Anterior cingulate cortex (tissue), 58 donors: ENCODE measurements at regions not wholly inside any gene's neighbourhood (a gene's known extent, or its start where the extent isn't known, plus 50 kb on each side); places are given as distances from the start of the nearest gene placed in this dataset.
A peak's percentile ranks its signal among the peaks of the same experiment; 100 is the strongest.

Experiments
- DNase-seq, 58 donors: peaks; one replicate each; lab custom pipeline; 2025; lab: John Stamatoyannopoulos, UW

DNA sequence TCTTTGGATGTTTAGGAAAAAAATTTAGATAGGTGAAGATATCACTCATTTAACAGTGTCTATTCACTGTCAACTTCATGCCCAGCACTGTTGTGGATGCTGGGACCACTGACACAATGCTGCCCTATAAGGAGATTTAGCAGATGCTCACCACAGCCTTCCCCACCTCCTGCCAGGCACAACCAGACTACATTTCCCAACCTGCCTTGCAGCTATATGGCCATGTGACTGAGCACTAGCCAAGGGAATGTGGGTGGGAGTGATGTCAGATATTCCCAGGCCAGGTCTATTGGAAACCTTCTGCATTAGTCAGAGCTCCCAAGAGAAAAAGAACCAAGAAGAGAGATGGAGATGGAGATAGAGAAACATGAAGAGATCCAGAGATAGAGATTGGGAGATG lies 302.6 kb upstream of the TAS2R1 start:
- DNase-seq, result no peak

DNA sequence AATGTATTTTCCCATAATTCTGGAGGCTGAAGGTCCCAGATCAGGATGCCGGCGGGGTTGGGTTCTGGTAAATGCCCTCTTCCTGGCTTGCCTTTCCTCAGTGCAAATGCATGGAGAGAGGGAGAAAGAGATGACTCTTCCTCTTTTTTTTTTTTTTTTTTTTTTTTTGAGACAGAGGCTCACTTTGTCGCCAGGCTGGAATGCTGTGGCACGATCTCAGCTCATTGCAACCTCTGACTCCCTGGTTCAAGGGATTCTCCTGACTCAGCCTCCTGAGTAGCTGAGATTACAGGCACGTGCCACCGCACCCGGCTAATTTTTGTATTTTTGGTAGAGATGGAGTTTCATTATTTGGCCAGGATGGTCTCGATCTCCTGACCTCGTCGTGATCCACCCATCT lies 300.0 kb upstream of the TAS2R1 start:
- no peak for DNase-seq

DNA sequence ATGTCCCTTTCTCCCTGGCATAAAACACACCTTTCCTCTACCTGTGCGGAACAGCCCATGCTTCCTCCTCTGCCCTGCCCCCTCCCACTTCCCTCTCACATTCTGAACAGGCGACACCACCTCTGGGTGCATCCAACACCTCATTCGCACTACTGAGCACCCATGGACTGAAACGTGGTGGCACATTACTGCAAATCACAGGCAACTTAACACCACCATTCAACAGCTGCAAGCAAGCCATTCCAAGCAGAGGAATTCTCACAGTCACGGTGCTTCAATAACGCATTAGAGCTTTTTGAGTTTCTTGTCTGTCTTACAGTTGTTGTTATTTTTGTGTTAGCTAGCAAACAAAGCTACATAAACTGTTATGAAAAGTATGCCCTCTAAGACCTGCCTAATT lies 298.2 kb upstream of the TAS2R1 start:
- no peak for DNase-seq

DNA sequence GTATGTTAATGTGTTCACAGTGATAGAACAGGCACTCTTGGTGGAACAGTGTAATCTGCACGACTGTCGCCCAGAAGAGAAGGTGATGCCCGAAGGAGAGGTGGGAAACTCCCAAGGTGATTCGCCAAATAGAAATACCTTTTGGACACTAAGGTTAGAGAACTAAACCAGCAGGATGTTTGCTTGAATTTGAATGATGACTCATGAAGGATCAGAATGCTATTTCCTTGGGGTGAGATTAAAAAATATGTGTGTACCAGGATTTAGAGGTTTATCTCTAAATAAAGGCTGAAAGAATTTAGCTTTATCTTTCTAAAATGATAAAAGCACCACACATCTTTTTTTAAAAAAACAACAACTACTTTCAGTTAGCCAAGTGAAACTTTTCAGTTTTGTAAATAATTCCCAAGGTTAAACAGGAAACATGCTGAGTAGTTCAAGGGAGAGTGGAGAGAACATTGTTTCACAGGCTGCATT lies 297.4 kb upstream of the TAS2R1 start:
- DNase-seq, result no peak

DNA sequence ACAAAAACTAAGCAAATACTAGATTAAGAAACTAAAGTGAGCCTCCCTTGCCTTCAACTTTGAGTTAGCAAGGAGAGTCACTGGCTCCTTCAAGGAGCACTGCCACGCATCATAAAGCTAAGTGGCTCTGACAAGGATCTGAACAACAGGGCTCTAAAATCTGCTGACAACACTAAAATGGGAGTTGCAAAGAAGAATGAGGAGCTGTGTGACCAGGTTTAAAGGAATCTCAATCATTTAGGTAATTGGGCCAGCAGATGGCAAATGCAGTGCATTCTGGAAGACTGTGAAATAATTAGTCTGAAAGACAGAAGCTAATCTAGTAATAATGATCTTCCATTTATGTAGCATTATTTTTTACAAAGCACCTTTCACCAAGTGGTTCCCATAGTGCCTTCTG lies 297.0 kb upstream of the TAS2R1 start:
- no peak for DNase-seq

DNA sequence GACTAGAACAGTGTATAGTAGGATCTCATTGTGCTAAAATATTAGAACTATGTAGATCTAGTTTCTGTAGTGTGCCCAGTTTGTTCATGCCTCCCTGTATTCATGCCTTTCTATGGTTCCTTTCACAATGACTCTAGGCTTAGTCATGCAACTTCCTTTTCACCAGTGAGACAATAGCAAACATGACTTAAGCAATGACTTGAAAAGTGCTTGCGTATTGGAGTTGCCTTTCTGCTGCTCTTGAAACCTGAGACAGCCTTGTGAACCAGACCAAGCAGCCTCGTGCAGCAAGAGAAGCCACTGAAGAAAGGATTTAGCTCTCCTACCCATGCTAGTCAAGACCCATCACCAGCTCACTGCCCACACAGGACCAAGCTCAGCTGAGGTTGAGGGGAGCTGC lies 294.5 kb upstream of the TAS2R1 start:
- peak in 1 of 58 donors; percentile 10 for DNase-seq

DNA sequence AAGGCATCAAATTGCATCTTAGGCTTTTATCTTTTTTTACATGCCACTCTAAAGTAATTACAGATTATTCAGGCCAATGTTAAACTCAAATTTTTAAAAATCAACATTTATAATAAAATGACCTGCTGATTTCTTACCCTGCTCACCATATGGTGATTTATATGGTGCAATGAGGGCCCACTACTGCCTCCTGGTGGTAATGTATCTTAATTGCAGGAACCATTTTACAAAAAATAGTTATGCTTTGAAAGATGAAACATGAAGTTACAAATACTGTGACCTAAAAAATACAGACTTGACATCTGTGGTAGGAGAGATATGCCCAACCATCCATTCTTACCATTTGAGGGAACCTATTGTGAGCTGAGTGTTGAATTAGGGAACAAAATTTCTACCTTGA lies 292.6 kb upstream of the TAS2R1 start:
- no peak for DNase-seq

DNA sequence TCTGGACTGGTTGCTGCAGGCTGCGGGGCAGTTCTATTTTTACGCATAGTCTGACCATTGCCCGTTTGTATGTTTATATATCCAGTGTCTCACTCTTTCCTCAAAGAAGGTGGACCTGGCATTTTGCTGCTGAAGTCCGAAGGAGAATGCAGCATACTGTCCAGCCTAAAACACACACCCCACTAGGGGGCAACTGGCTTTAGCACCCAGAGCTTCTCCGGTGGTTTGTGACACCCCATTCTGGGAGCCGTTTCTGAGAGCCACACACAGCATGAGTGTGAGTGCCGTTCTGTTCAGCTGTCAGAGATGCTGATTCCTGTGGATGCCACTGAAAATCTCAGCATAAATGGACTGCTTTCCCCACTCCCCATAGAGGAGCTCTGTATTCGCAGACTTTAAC lies 290.5 kb upstream of the TAS2R1 start:
- no peak for DNase-seq

DNA sequence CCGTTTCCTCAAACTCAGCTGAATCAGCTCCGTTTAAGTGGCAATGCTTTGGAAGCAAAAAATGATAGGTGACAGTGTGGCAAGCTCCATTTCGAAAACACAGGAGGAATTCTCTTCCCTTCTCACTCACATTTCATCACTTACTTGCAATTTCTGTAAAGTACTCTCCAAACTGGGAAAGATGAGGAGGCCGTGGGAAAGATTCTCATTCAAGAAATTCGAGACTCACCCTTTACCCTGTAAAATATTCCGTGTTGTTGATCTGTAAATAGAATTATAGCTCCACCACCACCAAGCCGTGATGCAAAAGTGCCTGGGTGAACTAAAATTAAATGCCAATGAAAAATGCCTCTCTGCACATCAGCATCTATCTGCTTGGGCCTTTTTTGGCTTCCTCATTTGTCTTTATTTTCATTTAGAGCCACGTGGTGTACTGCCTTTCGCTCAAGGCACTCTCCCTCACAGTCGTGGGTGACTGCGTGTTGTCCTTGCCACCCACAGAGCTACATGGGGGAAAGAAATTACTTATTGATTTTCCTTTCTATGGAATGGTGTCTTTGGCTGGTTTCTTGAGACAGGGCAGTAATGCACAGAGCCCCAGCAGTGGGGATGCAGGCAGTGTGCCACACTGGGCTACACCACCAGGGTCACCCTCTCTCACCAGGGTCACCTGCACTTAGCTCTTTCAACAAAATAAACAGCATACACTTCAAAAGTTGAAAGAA lies 289.3 kb upstream of the TAS2R1 start:
- no peak for DNase-seq

DNA sequence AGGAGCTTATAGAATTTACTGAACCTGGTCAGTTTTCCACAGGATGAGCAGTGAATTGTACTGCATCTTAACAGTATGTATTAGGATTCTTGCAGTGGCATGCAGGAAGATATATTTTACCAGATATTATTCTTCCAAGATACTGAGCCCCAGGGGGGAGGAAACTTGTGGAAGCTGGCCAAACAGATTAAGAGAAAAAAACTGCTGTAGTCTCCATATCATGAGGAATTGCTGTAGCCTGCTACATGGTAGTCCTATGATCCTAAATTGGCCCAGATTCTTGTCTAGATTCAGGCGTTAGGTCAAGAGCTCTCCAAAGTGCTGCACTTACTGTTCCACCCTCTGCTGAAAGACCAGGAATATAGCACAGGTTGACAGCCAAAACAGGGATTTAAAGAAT lies 275.5 kb upstream of the TAS2R1 start:
- no peak for DNase-seq

DNA sequence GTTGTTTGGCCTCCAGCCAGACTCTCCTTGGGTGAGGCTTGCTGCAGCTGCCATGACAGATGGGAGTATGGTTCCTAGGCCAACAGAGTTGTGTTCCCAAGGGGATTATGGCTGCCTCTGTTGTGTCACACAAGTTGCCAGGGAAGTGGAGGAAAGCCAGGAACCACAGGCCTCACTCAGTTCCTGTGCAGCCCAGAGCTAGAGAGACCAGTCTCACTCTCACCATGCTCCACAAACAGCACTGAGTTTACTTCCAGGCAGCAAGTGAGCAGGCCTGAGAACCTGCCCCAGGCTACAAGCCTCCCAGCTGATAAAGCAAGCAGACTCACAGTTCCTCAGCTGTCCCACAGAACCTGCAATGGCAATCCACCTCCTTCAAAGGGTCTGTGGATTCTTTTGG lies 273.6 kb upstream of the TAS2R1 start:
- DNase-seq, result no peak

DNA sequence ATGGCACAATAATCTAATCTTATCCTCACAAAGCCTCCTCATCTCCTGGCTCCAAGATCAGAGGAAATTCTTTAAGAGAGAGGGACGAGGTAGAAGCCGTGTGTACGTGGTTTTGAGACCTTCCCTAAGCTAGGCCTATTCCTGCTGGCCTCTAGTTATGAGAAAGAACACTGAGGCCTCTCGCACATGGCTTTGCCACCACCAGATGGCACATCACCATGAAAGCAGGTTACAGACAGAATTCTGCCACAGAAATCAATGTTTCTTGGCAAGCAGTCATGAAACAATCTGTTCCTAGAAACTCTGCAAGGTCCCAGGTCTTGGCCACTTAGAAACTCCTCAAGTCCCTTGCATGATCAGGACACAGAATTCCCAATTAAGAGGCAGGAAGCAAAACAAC lies 268.2 kb upstream of the TAS2R1 start:
- DNase-seq, result peak in 18 of 58 donors; percentile 1 to 37 (median 9)

DNA sequence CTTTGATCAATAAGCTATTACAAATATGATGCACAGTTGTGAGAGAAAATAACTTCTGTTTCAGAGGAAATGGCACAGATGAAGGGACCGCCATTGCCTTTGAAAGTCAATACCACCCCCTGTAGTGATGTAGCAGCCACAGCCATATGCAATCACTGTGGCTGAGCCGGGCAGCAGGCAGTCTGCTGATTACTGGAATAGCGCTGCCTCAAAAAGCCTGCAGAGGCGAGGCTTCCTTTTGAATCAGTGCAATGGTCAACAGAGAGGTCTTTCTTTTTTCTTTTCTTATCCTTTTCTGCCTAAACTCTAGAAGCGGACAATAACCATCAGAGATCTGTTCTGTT lies 265.1 kb upstream of the TAS2R1 start:
- no peak for DNase-seq

DNA sequence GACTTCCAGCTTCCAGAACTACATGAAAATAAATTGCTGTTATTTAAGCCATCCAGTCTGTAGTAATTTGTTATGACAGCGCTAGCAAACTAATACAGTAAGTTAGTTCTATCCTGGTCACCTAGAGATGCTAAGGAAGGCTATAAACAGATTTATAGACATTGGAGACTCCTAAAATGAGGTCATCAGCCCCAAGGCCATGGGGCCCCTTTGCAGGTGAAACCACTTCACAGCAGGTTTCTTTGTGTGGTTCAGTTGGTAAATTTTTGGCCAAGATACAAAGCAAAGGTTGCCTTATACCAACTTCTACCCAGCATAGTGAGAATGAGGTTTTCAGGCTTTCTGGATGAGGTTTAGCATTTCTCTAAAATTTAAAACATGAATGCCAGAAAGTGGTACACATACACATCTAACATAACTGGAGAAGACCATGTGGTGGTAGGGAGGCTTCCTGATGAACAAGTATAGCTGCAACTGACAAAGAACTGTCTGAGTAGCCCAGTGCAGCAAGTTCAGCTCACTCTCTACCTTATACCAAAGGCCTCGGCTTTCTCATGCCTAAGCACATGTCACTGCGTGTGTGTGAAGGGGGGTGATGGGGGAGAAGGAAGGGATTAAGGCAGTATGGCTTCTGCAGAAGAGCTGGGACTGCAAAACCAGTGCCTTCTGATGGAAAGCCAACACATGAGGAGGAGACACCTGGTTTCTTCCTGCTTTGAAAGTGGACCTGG lies 264.6 kb upstream of the TAS2R1 start:
- DNase-seq, result no peak

DNA sequence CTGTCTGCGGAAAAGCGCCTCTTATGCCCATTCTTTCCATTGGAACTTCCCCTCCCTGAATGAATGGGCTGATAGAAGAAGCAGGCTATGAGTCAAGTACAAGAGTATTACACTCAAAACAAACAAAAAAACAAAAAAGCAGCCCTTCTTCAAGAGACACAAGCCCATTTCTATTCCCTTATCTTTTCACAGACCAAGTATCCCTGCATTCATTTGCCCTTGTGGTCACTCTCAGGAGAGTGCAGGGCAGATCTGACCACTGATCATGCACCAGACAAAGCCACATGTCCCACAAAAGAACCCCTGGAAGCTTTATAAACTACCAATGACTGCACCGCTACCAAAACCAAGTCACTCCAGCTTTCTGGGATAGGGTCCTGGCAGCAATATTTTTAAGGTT lies 262.5 kb upstream of the TAS2R1 start:
- DNase-seq, result no peak

DNA sequence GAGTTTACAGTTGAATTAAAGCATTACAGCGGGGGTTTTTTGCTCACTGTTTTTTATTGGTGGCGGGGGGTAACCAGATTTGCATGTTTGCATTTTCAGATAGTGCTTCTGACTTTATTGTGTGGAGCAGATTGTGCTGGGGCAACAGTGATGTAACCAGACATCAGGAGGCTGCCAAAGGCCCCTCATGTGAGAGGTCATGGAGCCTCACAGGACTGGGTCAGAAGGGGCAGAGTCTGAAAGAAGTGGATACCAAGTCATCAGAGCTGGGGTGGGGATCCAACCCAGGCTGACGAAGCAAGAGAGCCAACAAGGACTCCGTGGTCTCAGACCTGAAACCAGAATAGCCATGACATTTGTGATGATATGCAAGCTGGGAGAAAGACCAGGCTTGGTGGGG lies 259.4 kb upstream of the TAS2R1 start:
- no peak for DNase-seq

DNA sequence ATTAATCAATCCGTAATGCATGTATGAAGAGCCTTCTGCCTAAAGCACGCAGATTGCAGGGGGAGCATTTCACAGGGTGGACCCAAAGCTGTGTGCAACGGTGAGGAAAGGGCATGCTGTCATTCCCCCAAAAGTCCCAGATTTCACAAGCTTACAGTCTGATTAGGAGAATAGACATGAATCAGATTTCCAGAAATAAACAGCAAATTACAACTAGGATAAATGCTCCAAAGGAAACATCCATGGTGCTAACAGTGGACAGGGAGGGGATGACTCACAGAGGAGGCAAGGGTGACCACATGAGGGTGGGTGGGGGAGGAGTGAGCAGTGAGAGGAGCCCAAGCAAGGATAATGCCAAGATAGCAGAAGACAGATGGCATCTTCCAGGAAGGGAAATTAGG lies 258.4 kb upstream of the TAS2R1 start:
- DNase-seq, result peak in 2 of 58 donors; percentile 4 to 7

DNA sequence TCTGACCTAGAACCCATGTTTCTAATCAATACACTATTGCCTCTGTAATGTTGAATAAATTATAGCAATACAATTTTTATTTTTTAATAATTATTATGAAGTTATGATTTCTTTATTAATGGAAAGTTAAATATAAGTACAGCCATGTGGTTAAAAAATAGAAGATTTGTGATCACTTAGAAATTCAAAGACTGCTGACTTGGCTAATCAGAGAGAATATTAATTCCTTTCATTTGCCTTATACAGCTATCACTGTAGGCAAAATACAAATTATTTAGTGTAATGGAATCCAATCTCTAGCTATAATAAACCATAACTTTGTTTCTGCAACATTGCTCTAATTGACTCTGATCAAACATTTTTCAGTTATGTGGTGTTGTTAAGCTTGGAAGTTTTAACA lies 255.0 kb upstream of the TAS2R1 start:
- DNase-seq, result no peak

DNA sequence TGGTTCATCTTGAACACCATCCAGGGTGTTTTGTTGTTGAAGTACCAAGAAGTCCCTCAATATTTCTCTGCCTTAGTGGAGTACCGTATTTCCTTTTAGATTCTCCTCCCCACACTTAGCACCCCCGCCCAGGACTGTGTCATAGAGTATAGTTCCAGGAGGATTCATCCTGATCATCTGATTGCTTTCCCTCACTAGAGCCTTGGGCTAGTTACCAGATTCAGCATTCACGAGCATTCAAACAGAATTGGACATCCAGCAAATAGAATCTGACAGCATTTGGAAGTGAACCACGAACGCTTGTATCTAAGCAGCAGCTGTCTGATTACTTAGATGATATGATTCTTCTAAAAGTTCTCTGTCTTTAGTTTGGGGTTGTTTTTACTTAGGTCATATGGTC lies 248.1 kb upstream of the TAS2R1 start:
- no peak for DNase-seq

DNA sequence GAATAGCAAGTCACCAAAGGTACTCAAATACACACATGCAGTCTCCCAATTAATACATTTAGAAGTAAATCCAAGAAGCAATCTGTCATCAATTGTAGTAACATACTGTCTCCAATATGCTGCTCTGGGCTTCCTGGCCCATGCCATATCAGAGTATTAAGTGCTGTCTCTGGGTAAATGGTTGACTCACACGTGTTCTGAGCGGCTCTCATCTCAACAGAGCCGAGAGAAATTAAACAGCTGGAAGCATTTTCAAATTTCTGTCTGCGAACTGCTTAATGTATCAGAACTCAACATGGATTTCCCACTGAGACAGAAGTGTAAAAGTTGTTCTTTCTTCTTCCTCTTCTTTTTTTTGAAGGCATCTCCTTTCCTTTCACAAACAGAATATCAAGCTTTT lies 247.3 kb upstream of the TAS2R1 start:
- DNase-seq, result no peak

DNA sequence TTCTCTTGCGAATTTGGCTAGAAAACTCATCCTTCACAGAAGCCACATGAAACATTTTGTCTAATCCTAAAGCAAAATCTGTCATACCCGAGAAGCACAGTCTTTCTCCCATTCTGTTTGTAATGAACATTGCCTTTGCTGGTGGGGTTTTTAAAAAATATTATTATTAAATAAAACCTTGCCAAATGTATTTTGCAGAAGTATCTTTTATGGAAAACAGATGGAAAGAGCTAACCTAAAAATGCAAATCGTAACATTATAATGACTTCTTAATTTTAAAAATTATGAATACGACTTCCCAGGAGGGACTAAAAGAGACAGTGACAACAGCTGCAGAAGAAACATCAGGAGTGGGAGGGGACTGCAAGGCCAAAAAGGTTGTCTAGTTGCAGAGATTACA lies 246.3 kb upstream of the TAS2R1 start:
- DNase-seq, result no peak

DNA sequence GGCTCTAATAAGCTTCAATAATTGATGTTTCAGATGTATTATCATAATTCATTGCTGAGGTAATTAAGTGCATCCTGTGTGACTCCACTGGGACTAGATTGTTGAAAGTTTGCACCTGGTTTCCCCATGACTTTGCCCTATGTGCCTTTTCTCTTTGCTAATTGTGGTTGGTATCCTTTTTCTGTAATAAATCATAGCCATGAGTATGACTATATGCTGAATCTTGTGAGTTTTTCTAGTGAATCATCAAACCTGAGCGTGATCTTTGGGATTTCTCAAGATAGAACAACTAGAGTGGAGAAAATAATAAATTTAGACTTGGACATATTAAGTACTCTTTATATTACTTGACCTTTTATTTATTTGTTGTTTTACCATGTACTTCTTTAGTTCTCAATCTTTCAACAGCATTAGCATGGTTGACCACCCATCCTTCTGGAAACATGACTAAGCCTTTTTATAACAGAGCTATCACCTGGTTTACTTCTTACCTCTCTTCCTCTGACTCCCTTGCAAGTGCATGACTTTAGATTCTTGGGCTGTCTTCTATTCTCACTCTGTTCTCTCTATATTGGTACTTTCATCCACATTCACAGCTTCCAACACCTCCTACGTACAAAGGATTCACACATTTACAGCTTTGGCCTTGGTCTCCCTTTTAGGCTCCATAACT lies 239.6 kb upstream of the TAS2R1 start:
- peak in 1 of 58 donors; percentile 5 for DNase-seq
